SU-DHL-6 (cell line): ENCODE measurements at regions not wholly inside any gene's neighbourhood (a gene's known extent, or its start where the extent isn't known, plus 50 kb on each side); places are given as distances from the start of the nearest gene placed in this dataset.

Experiments
- H2AFZ ChIP-seq: fragments of 200-600 bp; sonication (generic); 2 replicates; pipeline ENCODE4 v1.6.1; 2014; ENCODE audit warnings: low read depth, mild to moderate bottlenecking, moderate library complexity, mixed read lengths, antibody characterized with exemption, low read length; ENCODE audit not compliant: severe bottlenecking
- H3F3A ChIP-seq: fragments of 200-600 bp; shearing (Covaris generic); 2 replicates; pipeline ENCODE4 v1.6.0; 2016; ENCODE audit warnings: antibody characterized with exemption, mild to moderate bottlenecking; ENCODE audit not compliant: insufficient read depth
- H3K27ac ChIP-seq: fragments of 200-600 bp; sonication (generic); 2 replicates; pipeline ENCODE4 v1.5.1; 2016; ENCODE audit warnings: low read depth, mild to moderate bottlenecking, low read length, moderate library complexity, mixed read lengths
- H3K27me3 ChIP-seq: fragments of 200-600 bp; sonication (generic), shearing (Covaris generic); 2 replicates; pipeline ENCODE4 v1.6.0; 2014; ENCODE audit warnings: mild to moderate bottlenecking, low read length
- H3K36me3 ChIP-seq: fragments of 200-600 bp; sonication (generic); 2 replicates; pipeline ENCODE4 v1.6.1; 2014; ENCODE audit warnings: mild to moderate bottlenecking, low read length, mixed read lengths
- H3K4me2 ChIP-seq: fragments of 300-600, 200-600 bp; shearing (Covaris generic), sonication (generic); 2 replicates; pipeline ENCODE4 v1.6.0; 2014; ENCODE audit warnings: low read length, low read depth, mild to moderate bottlenecking; ENCODE audit not compliant: poor library complexity, severe bottlenecking
- H3K4me3 ChIP-seq: fragments of 200-600 bp; sonication (generic); 2 replicates; pipeline ENCODE4 v1.5.1; 2014; ENCODE audit warnings: antibody characterized with exemption, low read length, mild to moderate bottlenecking, mixed read lengths; ENCODE audit not compliant: insufficient read depth, poor library complexity, severe bottlenecking
- H3K79me2 ChIP-seq: fragments of 200-600 bp; sonication (generic); 2 replicates; pipeline ENCODE4 v1.6.1; 2014; ENCODE audit warnings: mild to moderate bottlenecking, low read length, moderate library complexity; ENCODE audit not compliant: insufficient read depth
- H3K9ac ChIP-seq: fragments of 200-600 bp; sonication (generic); 2 replicates; pipeline ENCODE4 v1.7.0; 2014; ENCODE audit warnings: mild to moderate bottlenecking, low read length
- H3K9me2 ChIP-seq: fragments of 200-600 bp; sonication (generic); replicated peaks from 2 replicates; pipeline ENCODE4 v1.6.1; 2014; ENCODE audit warnings: low read length; ENCODE audit not compliant: insufficient read depth
- H3K9me3 ChIP-seq: fragments of 200-600 bp; sonication (generic); 2 replicates; pipeline ENCODE4 v1.6.1; 2014; ENCODE audit warnings: low read length, mixed read lengths; ENCODE audit not compliant: insufficient read depth
- H4K20me1 ChIP-seq: fragments of 200-600 bp; sonication (generic); 2 replicates; pipeline ENCODE4 v1.6.1; 2014; ENCODE audit warnings: low read depth, mild to moderate bottlenecking, antibody characterized with exemption, low read length, moderate library complexity, mixed read lengths
- EZH2phosphoT487 ChIP-seq: fragments of 200-600 bp; sonication (generic), shearing (Covaris generic); conservative IDR thresholded peaks from 2 replicates; pipeline ENCODE4 v1.6.1; 2018; ENCODE audit warnings: mild to moderate bottlenecking, antibody characterized with exemption, low read length, moderate library complexity, mixed read lengths
- TF ChIP-seq, protein P1 (sequence below): fragments of 200-600 bp; sonication (generic); IDR thresholded peaks from one replicate; pipeline ENCODE4 v1.5.1; 2017; ENCODE audit warnings: antibody characterized with exemption, mild to moderate bottlenecking, low read length, moderate library complexity; ENCODE audit not compliant: insufficient read depth, poor library complexity, severe bottlenecking

DNA sequence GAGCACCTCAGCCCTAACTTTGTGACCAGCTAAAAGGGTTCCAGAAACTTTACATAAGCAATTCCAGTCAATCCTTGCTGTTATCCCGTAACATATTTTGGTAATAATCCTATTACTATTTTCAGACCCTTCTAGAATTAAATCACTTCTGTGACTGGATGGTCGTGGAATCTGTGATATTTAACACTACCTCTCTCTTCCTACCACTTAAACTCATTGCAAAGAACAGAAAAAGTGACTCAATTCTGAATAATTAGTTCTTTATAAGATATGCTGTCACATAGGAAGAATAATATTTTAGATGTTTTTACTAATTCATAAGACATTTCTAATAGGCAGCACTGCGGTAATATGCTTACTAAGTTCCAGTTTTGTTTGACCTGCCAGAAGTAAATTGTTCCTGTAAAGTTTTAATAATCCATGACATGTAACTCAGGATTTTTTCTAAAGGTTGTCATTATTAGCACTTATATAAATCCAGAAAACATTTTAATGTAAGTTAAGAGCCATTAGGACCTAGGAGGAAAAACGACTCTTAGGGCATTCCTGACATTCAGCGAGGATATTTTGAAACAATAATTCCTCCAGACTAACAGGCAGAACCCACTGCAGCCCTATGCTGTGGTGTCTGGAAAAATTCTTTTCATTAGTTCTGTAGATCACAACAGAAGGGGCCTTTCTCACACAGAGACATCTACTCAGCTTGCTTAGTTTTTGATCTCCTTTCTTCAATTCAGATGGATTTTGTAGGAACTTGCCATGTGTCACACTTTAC is 113.3 kb upstream of the MBNL1 start:
- H3K27me3 ChIP-seq, result no peaks in the 10 kb centered on the region

DNA sequence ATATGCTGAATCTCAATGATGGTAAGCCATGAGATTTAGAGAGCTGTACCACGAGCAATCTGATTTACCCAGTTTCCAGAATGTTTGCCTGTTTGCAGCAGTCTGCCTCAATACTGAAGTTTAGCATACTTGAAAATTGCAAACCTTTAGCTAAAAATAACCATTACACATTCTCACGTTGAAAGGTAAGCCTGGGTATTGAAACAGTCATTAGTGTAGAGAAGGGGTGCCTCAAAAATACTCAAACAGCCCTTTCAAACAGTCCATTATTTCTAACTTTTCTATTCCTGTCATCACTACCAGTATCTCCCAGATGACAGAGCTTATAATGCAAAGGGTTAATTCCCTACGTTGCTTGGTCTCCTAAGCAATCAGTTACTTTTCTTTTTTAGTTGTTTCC is 111.8 kb upstream of the MBNL1 start:
- Histone ChIP-seq H3K9me2 (no peaks in the 10 kb centered on the region), H3K4me3 (no peak overlapping the region), H3K79me2 (no peaks in the 10 kb centered on the region), H4K20me1 (no peaks in the 10 kb centered on the region), H2AFZ (no peak overlapping the region), H3K27ac (no peak overlapping the region), H3K4me2 (no peak overlapping the region), H3K9me3 (no peaks in the 10 kb centered on the region), H3F3A (no peaks in the 10 kb centered on the region), H3K36me3 (no peaks in the 10 kb centered on the region), H3K9ac (no peak overlapping the region), H3K27me3 (no peaks in the 10 kb centered on the region)
- TF ChIP-seq, protein P1, sequence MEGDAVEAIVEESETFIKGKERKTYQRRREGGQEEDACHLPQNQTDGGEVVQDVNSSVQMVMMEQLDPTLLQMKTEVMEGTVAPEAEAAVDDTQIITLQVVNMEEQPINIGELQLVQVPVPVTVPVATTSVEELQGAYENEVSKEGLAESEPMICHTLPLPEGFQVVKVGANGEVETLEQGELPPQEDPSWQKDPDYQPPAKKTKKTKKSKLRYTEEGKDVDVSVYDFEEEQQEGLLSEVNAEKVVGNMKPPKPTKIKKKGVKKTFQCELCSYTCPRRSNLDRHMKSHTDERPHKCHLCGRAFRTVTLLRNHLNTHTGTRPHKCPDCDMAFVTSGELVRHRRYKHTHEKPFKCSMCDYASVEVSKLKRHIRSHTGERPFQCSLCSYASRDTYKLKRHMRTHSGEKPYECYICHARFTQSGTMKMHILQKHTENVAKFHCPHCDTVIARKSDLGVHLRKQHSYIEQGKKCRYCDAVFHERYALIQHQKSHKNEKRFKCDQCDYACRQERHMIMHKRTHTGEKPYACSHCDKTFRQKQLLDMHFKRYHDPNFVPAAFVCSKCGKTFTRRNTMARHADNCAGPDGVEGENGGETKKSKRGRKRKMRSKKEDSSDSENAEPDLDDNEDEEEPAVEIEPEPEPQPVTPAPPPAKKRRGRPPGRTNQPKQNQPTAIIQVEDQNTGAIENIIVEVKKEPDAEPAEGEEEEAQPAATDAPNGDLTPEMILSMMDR, result no peak
- TF ChIP-seq EZH2phosphoT487, result no peak

More for the DNA sequence above, 113.3 kb upstream of the MBNL1 start:
- TF ChIP-seq, protein P1, result no peak
- no peak for TF ChIP-seq EZH2phosphoT487
- no peak overlapping the region for H3K4me2 ChIP-seq
- H3K4me3 ChIP-seq, result no peak overlapping the region
- no peaks in the 10 kb centered on the region for H3K9me2 ChIP-seq
- H2AFZ ChIP-seq, result no peak overlapping the region
- no peaks in the 10 kb centered on the region for H3K79me2 ChIP-seq
- no peak overlapping the region for H3K27ac ChIP-seq
- no peak overlapping the region for H3K9ac ChIP-seq
- H4K20me1 ChIP-seq, result no peaks in the 10 kb centered on the region
- H3K9me3 ChIP-seq, result no peaks in the 10 kb centered on the region
- no peaks in the 10 kb centered on the region for H3F3A ChIP-seq
- no peaks in the 10 kb centered on the region for H3K36me3 ChIP-seq

DNA sequence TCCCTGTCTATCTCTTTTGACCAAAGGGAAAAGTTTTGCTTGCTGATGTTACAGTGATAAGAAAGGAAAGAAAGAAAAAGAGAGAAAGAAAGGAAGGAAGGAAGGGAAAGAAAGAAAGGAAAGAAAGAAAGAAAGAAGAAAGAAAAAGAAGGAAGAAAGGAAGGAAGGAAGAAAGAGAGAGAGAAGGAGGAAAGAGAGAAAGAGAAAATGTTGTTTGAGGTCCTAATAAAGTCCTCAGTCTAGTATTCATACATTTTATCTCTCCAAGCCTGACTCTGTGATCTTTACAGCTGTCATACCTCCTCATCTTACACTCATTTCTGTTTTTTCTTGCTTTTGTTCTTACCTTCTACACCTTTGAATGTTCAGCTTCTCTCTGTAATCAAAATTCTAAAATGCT is 111.4 kb upstream of the MBNL1 start:
- Histone ChIP-seq H4K20me1 (no peaks in the 10 kb centered on the region), H2AFZ (no peak overlapping the region), H3K27me3 (no peaks in the 10 kb centered on the region), H3K27ac (no peak overlapping the region), H3K9me3 (no peaks in the 10 kb centered on the region), H3K4me3 (no peak overlapping the region), H3K79me2 (no peaks in the 10 kb centered on the region), H3F3A (no peaks in the 10 kb centered on the region), H3K9me2 (no peaks in the 10 kb centered on the region), H3K4me2 (no peak overlapping the region), H3K36me3 (no peaks in the 10 kb centered on the region), H3K9ac (no peak overlapping the region)
- TF ChIP-seq EZH2phosphoT487, result no peak
- TF ChIP-seq, protein P1, result no peak
